HL-60 (cell line): ENCODE measurements at regions not wholly inside any gene's neighbourhood (a gene's known extent, or its start where the extent isn't known, plus 50 kb on each side); places are given as distances from the start of the nearest gene placed in this dataset.

ENCODE experiments used
- CTCF ChIP-seq: IDR thresholded peaks from one replicate; pipeline ENCODE4 v1.5.1; 2011; ENCODE audit warnings: low read length, control low read depth, inconsistent platforms; ENCODE audit not compliant: insufficient read depth
- GABPA ChIP-seq: IDR thresholded peaks from 2 replicates; pipeline ENCODE4 v1.6.1; 2012; ENCODE audit warnings: low read depth
- POLR2AphosphoS5 ChIP-seq: IDR thresholded peaks from 2 replicates; pipeline ENCODE4 v1.6.1; 2012; ENCODE audit warnings: low read depth
- REST ChIP-seq: IDR thresholded peaks from 2 replicates; pipeline ENCODE4 v1.6.1; 2012; ENCODE audit warnings: low read depth; ENCODE audit not compliant: insufficient replicate concordance

- TF ChIP-seq CTCF (no peak), POLR2AphosphoS5 (no peak), REST (no peak), GABPA (no peak)
These were observed 931.4 kb downstream of the IPMK start for GRCh38 chr10:57336341-57336740.
